Activated CD4-positive, CD25-positive, alpha-beta regulatory T cell (primary cell): ENCODE measurements at regions not wholly inside any gene's neighbourhood (a gene's known extent, or its start where the extent isn't known, plus 50 kb on each side); places are given as distances from the start of the nearest gene placed in this dataset.

Source experiments
- DNase-seq, 4 experiments: peaks; one replicate each; lab custom pipeline; 2025; lab: John Stamatoyannopoulos, UW

DNA sequence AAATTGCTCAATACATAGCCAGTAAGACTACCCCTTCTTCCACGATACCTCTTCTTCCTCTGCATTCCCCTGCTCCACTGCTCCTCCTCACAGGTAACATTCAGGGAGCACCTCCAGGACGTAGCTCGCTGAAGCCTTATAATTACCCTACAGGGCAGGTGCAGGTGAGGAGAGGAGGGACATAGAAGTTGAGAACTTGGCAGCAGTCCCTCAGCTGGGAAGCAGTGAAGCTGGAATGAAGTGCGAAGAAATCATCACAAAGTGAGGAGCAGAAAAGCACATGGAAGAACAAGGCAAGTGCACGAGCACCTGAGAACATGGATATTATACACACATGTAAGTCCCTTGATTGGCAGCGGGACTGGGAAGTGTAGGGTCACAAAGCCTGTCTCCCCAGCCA lies 118.2 kb downstream of the HSD17B3 start:
- no peak for DNase-seq

DNA sequence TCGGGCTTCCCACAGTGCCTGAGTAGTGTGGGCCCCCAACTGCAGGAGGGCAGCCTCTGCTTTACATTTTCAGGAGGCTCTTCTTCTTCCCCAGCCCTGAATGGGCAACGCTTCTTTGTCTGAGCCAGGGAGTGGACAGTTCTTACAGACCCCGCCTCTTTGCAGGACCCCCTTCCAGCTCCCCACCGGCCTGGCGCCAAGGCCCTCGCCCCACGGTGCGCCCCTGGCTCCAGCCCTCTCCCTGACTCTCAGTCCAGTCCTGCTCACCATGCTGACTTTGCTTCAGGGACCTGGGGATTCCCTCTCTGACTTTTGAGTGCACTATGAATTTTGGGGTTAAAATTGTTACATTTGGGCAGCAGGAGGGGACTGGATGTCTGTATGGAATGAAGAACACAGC lies 123.8 kb downstream of the HSD17B3 start:
- no peak for DNase-seq

DNA sequence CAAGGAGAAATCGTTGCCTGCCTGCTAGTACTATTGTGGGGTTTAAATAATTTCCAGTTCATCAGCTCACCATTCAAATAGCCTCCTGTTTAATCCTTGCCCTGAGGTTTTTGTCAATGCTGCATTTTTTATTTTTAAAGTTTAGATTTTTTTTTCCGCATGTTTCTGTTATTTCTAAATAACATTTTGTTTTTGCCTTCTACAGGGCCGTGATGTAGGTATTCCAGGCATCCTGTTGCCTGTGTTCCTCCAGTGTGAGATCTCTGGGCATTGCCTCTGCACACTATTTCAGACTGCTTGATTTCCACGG lies 124.3 kb downstream of the HSD17B3 start:
- DNase-seq = no peak

- no peak for DNase-seq
These were observed 124.8 kb downstream of the HSD17B3 start for GRCh38 chr9:96177005-96177718.

- DNase-seq = no peak
These were observed 126.2 kb downstream of the HSD17B3 start for GRCh38 chr9:96175796-96176195.

- no peak for DNase-seq
These were observed 127.0 kb downstream of the HSD17B3 start for GRCh38 chr9:96175001-96175400.

DNA sequence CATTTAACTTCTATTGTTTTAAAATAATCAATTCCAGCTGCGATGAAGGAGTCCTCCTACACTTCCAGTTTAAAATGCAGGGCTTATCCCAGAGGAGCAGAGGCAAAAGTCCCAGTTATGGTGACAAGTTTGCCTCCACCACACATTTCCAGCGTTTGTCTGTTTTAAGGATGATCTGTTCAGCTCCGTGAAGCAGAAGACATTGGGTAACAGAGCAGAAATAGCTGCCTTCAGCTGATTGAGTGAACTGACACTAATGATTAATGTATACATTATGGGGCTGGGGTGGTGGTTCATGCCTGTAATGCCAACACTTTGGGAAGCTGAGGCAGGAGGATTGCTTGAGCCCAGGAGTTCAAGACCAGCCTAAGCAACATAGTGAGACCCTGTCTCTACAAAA lies 127.6 kb downstream of the HSD17B3 start:
- no peak for DNase-seq

- no peak for DNase-seq
These were observed 128.3 kb downstream of the HSD17B3 start for GRCh38 chr9:96173640-96174039.

- DNase-seq = no peak
These were observed 129.2 kb downstream of the HSD17B3 start for GRCh38 chr9:96172797-96173196.

DNA sequence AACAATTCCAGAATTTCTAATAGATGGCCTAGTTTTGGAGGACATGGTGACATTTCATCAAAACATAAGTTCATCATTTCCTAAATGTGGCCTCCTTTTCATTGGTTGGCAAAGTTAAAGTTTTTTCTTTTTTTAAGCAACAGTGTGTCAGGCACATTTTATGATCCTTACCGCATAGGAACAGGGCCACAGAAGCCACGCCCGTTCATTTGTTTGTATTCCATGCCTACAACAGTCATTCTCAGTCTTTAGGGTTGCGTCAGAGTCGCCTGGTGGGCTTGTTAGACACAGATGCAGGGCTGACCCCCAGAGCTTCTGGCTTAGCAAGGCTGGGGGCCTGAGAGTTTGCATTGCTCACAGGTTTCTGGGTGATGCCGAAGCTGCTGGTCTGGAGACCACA lies 130.2 kb downstream of the HSD17B3 start:
- no peak for DNase-seq

DNA sequence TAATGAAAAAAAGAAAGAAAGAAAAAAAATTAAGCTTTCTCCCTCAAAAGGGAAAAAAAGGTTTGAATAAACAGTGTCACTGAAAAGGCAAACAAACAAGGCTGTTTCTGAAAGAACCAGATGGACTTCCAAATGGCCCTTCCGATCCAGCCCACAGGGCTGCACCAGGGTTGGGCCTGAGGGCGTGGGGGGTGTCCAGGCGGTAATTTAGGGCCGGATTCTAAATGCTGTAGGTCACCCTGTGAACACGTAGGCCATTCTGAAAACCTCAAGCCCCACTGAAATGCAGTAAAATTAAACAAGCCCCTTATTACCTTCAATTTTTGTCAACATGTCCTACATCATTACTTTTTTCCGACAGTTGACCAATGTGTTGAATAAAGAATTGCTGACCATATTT lies 132.1 kb downstream of the HSD17B3 start:
- DNase-seq = no peak

DNA sequence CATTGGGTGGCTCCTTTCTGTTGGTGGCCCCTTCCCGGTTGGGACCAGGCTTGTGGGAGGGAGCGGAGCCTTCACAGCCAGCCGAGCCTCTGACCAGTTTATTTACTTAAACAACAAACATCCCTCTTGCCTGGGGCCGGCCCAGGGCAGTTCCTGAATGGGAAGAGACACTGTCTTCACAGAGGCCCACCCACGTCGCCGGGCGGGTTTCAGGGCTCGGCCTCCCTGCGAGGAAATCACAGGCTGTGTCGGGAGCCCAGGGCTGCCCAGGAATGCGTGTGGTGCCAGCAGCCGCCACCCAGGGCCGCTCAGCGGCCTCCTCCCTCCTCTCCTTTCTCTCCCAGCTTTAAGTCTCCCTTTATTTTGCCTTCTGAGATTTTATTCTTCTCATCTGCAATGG lies 132.5 kb downstream of the HSD17B3 start:
- no peak for DNase-seq

GRCh38 chr9:96168882-96169281 lies 133.1 kb downstream of the HSD17B3 start:
- DNase-seq = no peak

GRCh38 chr9:96167011-96167410 lies 135.0 kb downstream of the HSD17B3 start:
- DNase-seq = no peak

GRCh38 chr9:96164268-96164683 lies 137.7 kb downstream of the HSD17B3 start:
- no peak for DNase-seq

- no peak for DNase-seq
These were observed 138.3 kb downstream of the HSD17B3 start for GRCh38 chr9:96163712-96164111.

GRCh38 chr9:96163161-96163560 lies 138.8 kb downstream of the HSD17B3 start:
- DNase-seq = no peak

DNA sequence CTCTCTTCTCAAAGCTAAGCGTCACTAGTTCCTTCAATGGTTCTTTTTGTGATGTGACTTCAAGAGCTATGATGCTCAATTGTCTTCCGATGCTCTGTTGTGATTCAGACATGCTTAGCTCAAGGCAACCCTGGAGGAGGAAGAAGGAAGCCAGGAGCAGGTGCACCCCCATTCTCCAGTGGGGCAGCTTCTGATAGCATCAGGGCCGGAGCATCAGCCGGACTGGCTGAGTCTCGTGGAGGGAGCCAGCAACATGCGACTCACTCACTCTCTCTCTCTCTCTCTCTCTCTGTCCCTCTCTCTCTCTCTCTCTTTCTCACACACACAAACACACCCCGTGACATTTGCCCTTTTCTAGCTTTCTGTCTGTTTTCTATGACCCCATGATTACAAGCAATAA lies 140.2 kb downstream of the HSD17B3 start:
- no peak for DNase-seq

- DNase-seq = no peak
These were observed 141.1 kb downstream of the HSD17B3 start for GRCh38 chr9:96160866-96161265.

GRCh38 chr9:96160168-96160567 lies 141.8 kb downstream of the HSD17B3 start:
- no peak for DNase-seq

GRCh38 chr9:96159596-96159995 lies 142.4 kb downstream of the HSD17B3 start:
- DNase-seq = no peak

DNA sequence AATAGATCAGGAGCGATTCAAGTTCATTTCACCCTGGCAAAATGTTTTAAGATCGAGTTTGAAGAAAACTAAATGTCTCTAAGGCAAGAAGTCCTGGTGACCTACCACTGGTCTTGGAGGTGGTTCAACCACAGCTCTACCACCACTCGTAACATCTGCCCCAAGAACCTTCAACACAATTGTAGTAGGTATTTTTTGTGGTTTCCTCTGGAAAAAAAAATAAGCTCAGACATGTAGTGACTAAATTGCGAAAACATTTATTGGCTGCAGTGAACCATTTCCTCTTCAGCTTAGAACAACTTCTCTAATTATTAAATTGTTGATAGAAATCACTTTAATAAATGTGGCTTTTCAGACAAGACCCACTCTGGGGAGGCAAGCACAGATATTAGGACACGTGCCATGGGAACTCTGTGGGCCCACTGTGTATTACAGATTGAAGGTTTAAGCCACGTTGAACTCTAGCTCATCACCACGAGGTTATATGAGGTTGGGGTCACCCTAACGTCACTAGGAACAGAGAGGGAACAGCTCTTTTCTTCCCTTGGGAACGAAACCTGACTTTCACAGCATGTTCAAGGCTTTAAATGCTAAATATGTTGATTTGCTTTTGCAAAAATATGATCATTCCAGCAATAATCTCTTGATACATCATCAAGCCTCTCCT lies 142.9 kb downstream of the HSD17B3 start:
- no peak for DNase-seq

DNA sequence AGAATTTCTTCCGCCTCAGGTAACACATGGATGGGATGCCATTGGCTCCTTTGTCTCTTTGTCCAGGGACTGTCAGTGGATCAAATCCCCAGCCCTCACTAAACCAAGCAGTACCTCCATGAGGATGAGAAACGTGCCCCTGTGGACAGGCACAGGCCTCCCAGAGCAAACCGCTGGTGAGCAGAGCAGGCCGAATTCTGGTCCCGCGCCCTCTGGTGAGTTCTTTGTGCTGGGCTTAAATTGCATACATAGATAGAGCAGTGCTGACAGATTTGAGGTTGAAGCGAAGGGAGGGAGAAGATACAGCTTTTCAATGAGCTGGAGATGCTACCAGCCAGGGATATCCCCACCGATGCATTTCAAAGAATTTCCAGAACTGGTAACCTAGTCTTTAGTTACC lies 143.8 kb downstream of the HSD17B3 start:
- DNase-seq = no peak

DNA sequence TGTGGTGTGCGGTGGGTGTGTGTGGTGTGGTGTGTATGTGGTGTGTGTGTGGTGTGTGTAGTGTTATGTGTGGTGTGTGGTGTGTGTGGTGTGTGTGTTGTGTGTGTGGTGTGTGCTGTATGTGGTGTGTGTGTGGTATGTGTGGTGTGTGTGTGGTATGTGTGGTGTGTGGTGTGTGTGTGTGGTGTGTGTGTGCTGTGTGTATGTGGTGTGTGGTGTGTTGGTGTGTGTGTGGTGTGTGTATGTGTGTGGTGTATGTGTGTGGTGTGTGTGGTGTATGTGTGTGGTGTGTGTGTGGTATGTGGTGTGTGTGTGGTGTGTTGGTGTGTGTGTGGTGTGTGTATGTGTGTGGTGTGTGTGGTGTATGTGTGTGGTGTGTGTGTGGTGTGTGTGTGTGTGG lies 144.3 kb downstream of the HSD17B3 start:
- no peak for DNase-seq
